OCI-LY1 (cell line): ENCODE measurements at regions not wholly inside any gene's neighbourhood (a gene's known extent, or its start where the extent isn't known, plus 50 kb on each side); places are given as distances from the start of the nearest gene placed in this dataset.
"Not testable (repeated sequence)": the region's sequence is repeated elsewhere in the genome, so short reads cannot be mapped to it uniquely, and the experiment has no call there.

Experiments
- H2AFZ ChIP-seq: fragments of 200-600 bp; sonication (generic), shearing (Covaris generic); 2 replicates; pipeline ENCODE4 v1.6.0; 2014; ENCODE audit warnings: antibody characterized with exemption, mild to moderate bottlenecking, low read length
- H3F3A ChIP-seq: fragments of 200-600 bp; sonication (generic), shearing (Covaris generic); 2 replicates; pipeline ENCODE4 v1.6.0; 2014; ENCODE audit warnings: mild to moderate bottlenecking, antibody characterized with exemption, low read length, moderate library complexity; ENCODE audit not compliant: insufficient read depth
- H3K27ac ChIP-seq: fragments of 200-600 bp; sonication (generic); 2 replicates; pipeline ENCODE4 v1.5.1; 2014; ENCODE audit warnings: low read length, mixed run types, mild to moderate bottlenecking, low read depth; ENCODE audit not compliant: poor library complexity, severe bottlenecking
- H3K27me3 ChIP-seq: fragments of 200-600 bp; sonication (generic); 2 replicates; pipeline ENCODE4 v1.6.0; 2014; ENCODE audit warnings: antibody characterized with exemption, mild to moderate bottlenecking, low read length, moderate library complexity; ENCODE audit not compliant: insufficient read depth
- H3K36me3 ChIP-seq: fragments of 200-600 bp; sonication (generic); 2 replicates; pipeline ENCODE4 v1.6.1; 2014; ENCODE audit warnings: mild to moderate bottlenecking, antibody characterized with exemption, low read length, moderate library complexity, mixed read lengths; ENCODE audit not compliant: insufficient read depth
- H3K4me1 ChIP-seq: fragments of 200-600 bp; sonication (generic); 2 replicates; pipeline ENCODE4 v1.5.1; 2014; ENCODE audit warnings: mild to moderate bottlenecking, low read length, moderate library complexity; ENCODE audit not compliant: insufficient read depth, severe bottlenecking
- H3K4me2 ChIP-seq: fragments of 200-600 bp; sonication (generic), shearing (Covaris generic); 2 replicates; pipeline ENCODE4 v1.6.1; 2014; ENCODE audit warnings: low read length
- H3K4me3 ChIP-seq: fragments of 200-600 bp; sonication (generic); 2 replicates; pipeline ENCODE4 v1.5.1; 2014; ENCODE audit warnings: low read length, low read depth, mild to moderate bottlenecking, mixed read lengths; ENCODE audit not compliant: poor library complexity, severe bottlenecking
- H3K79me2 ChIP-seq: fragments of 200-600 bp; shearing (Covaris generic); 2 replicates; pipeline ENCODE4 v1.6.1; 2016; ENCODE audit warnings: mixed run types, low read length, mixed read lengths; ENCODE audit not compliant: insufficient read depth
- H3K9ac ChIP-seq: fragments of 200-600 bp; sonication (generic), shearing (Covaris generic); 2 replicates; pipeline ENCODE4 v1.6.1; 2014; ENCODE audit warnings: mild to moderate bottlenecking, low read length, mixed read lengths
- H3K9me2 ChIP-seq: fragments of 200-600 bp; sonication (generic), shearing (Covaris generic); 2 replicates; pipeline ENCODE4 v1.6.1; 2014; ENCODE audit warnings: low read depth, mild to moderate bottlenecking, low read length, mixed read lengths
- H3K9me3 ChIP-seq: fragments of 200-600 bp; shearing (Covaris generic); 2 replicates; pipeline ENCODE4 v1.6.1; 2014; ENCODE audit warnings: low read length, mixed read lengths
- H4K20me1 ChIP-seq: fragments of 200-600 bp; sonication (generic), shearing (Covaris generic); 2 replicates; pipeline ENCODE4 v1.6.0; 2016; ENCODE audit warnings: mild to moderate bottlenecking, low read length; ENCODE audit not compliant: insufficient read depth

- not testable (repeated sequence) for H3F3A ChIP-seq, H3K79me2 ChIP-seq, H3K36me3 ChIP-seq, H3K9me3 ChIP-seq, H2AFZ ChIP-seq, H3K9ac ChIP-seq, H4K20me1 ChIP-seq, H3K4me3 ChIP-seq, H3K27me3 ChIP-seq, H3K4me1 ChIP-seq, H3K4me2 ChIP-seq, H3K9me2 ChIP-seq, H3K27ac ChIP-seq
Measured at GRCh38 chr6:58008001-58008335, 690.5 kb downstream of the PRIM2 start.

GRCh38 chr6:58011954-58012600 is 694.6 kb downstream of the PRIM2 start:
- not testable (repeated sequence) for H2AFZ ChIP-seq

DNA sequence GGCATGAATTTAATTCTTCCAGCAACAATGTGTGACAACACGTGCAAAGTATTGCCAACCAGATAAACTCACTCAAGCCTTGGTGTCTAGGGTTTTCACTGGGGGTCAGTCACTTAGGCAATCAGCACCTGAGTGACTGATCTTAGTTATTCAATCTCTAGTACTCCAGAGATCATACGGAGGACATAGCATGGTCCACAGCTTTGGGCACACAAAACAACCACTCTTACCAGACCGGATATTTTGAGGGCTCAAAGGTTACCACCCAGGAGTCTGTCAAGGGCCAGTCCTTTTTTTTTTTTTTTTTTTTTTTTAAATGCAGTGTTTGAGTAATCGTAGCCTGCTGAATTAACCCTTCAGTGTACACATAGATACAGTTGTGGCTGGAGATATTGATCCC is 699.2 kb downstream of the PRIM2 start:
- H3K9ac ChIP-seq, H3K4me3 ChIP-seq, H3K27ac ChIP-seq, H3K9me3 ChIP-seq, H3F3A ChIP-seq, H4K20me1 ChIP-seq, H3K27me3 ChIP-seq, H2AFZ ChIP-seq, H3K9me2 ChIP-seq, H3K4me1 ChIP-seq, H3K36me3 ChIP-seq, H3K79me2 ChIP-seq, H3K4me2 ChIP-seq: not testable (repeated sequence)

More at GRCh38 chr6:58011954-58012600, 694.6 kb downstream of the PRIM2 start:
- H3K4me3 ChIP-seq, H3K36me3 ChIP-seq, H3K4me1 ChIP-seq, H4K20me1 ChIP-seq, H3K27ac ChIP-seq, H3K4me2 ChIP-seq, H3K27me3 ChIP-seq, H3F3A ChIP-seq, H3K79me2 ChIP-seq, H3K9me2 ChIP-seq, H3K9ac ChIP-seq, H3K9me3 ChIP-seq: not testable (repeated sequence)

DNA sequence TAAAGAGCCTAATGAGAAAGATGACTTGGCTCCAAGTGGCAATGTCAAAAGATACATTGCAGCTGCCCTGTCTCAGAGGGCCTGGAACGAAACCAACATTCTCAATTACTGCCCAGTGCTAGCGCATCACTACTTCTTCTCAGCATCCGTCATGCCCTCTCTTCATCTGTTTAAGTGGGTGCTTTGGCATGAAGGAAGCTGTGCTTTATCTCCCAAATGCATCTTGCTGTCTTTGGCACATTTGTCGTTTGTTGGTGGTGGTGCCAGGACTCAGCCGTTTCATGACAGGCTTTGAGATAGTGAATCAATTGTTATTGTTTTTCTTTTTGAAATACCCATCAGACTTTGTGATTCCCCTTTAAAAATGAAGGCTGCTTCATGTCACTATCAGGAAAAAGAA is 710.8 kb downstream of the PRIM2 start:
- H3K9me3 ChIP-seq, H3K9me2 ChIP-seq, H3K79me2 ChIP-seq, H4K20me1 ChIP-seq, H3K27me3 ChIP-seq, H3K27ac ChIP-seq, H3K36me3 ChIP-seq, H3K4me2 ChIP-seq, H3F3A ChIP-seq, H2AFZ ChIP-seq, H3K4me3 ChIP-seq, H3K4me1 ChIP-seq, H3K9ac ChIP-seq: not testable (repeated sequence)

DNA sequence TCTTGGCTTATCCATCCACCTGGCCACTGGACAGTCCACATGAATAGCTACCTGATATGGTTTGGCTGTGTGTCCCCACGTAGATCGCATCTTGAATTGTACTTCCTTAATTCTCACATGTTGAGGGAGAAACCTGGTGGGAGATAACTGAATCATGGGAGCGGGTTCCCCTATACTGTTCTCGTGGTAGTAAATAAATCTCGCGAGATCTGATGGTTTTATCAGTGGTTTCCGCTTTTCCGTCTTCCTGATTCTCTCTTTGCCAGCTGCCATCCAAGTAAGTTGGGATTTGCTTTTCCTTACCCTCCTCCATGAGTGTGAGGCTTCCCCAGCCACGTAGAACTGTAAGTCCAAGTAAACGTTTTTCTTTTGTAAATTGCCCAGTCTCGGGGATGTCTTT is 720.8 kb downstream of the PRIM2 start:
- H4K20me1 ChIP-seq, H3K4me1 ChIP-seq, H3K9me3 ChIP-seq, H3K9ac ChIP-seq, H3K4me3 ChIP-seq, H2AFZ ChIP-seq, H3F3A ChIP-seq, H3K9me2 ChIP-seq, H3K4me2 ChIP-seq, H3K27me3 ChIP-seq, H3K27ac ChIP-seq, H3K79me2 ChIP-seq, H3K36me3 ChIP-seq: not testable (repeated sequence)

DNA sequence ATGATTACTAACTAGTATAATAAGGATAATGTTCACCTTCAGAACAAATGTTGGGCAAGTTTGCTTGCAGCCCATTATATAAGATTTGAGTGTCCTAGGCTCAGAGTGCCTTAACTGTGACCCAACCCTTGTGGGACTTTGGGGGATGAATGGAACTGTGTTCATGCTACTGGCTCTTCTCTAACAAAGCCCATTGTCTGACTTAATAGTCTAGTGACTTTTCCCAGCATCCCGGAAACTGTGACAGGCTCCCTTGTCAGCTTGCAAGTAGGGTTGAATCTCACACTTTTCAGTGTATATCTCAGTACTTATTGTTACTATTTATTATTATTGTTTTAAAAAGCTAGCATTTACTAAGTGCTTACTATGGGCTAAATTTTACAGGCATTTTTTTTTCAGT is 729.2 kb downstream of the PRIM2 start:
- H3K9me2 ChIP-seq, H3K9me3 ChIP-seq, H2AFZ ChIP-seq, H3F3A ChIP-seq, H3K4me1 ChIP-seq, H3K9ac ChIP-seq, H3K4me2 ChIP-seq, H3K79me2 ChIP-seq, H3K27me3 ChIP-seq, H3K36me3 ChIP-seq, H3K27ac ChIP-seq, H4K20me1 ChIP-seq, H3K4me3 ChIP-seq: not testable (repeated sequence)

- H3K27ac ChIP-seq, H3K79me2 ChIP-seq, H2AFZ ChIP-seq, H3K36me3 ChIP-seq, H3K27me3 ChIP-seq, H3K4me1 ChIP-seq, H3K4me3 ChIP-seq, H3K9me2 ChIP-seq, H4K20me1 ChIP-seq, H3K9ac ChIP-seq, H3K4me2 ChIP-seq, H3K9me3 ChIP-seq, H3F3A ChIP-seq: not testable (repeated sequence)
Measured at GRCh38 chr6:58047389-58047788, 730.0 kb downstream of the PRIM2 start.
